Ishikawa (cell line): ENCODE measurements at regions not wholly inside any gene's neighbourhood (a gene's known extent, or its start where the extent isn't known, plus 50 kb on each side); places are given as distances from the start of the nearest gene placed in this dataset.

Experiments
- CEBPB ChIP-seq: IDR thresholded peaks from 2 replicates; pipeline ENCODE4 v1.6.1; 2012
- CREB1 ChIP-seq: IDR thresholded peaks from 2 replicates; pipeline ENCODE4 v1.6.1; 2012; ENCODE audit warnings: low read depth
- EGR1 ChIP-seq: IDR thresholded peaks from 2 replicates; pipeline ENCODE4 v1.6.1; 2012
- EP300 ChIP-seq: IDR thresholded peaks from 2 replicates; pipeline ENCODE4 v1.6.1; 2012; ENCODE audit warnings: borderline replicate concordance
- FOXM1 ChIP-seq: IDR thresholded peaks from 2 replicates; pipeline ENCODE4 v1.6.1; 2012; ENCODE audit warnings: low read depth, borderline replicate concordance
- NFIC ChIP-seq: IDR thresholded peaks from 2 replicates; pipeline ENCODE4 v1.6.1; 2012
- RAD21 ChIP-seq: IDR thresholded peaks from 2 replicates; pipeline ENCODE4 v1.6.1; 2012; ENCODE audit warnings: low read depth
- TAF1 ChIP-seq: IDR thresholded peaks from 2 replicates; pipeline ENCODE4 v1.6.1; 2012; ENCODE audit warnings: low read depth, mild to moderate bottlenecking
- TCF12 ChIP-seq: IDR thresholded peaks from 2 replicates; pipeline ENCODE4 v1.6.1; 2012; ENCODE audit warnings: low read depth
- TEAD4 ChIP-seq: IDR thresholded peaks from 2 replicates; pipeline ENCODE4 v1.6.1; 2012
- YY1 ChIP-seq: IDR thresholded peaks from 2 replicates; pipeline ENCODE4 v1.6.1; 2012; ENCODE audit warnings: low read depth
- ZBTB7A ChIP-seq: IDR thresholded peaks from 2 replicates; pipeline ENCODE4 v1.6.1; 2012; ENCODE audit warnings: low read depth
- TF ChIP-seq, protein P1 (sequence below): IDR thresholded peaks from 2 replicates; pipeline ENCODE4 v1.6.1; 2012
- TF ChIP-seq, protein P2 (sequence below): IDR thresholded peaks from 2 replicates; pipeline ENCODE4 v1.6.1; 2012; ENCODE audit warnings: low read depth, mild to moderate bottlenecking
- TF ChIP-seq, protein P3 (sequence below): IDR thresholded peaks from 2 replicates; pipeline ENCODE4 v1.6.1; 2012

DNA sequence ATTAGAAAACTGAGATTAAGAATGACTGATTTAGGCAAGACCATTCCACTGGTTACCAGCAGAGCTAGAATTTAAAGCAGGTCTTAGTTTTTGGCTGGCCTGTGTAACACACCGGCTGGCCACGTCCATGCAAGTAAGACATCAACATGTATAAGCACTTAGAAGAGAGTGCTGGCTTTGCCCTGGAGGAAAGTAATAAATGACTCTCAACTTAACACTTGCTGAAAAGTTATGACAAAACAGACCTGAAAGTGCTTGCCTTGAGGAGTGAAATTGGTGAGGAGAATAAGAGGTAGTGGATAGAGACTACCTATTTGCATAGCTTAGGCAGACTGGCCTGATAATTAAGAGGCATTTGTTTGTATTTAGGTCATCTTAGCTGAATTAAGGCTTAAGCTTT, 165.7 kb upstream of the KCNJ3 start:
- no peak for TF ChIP-seq TCF12
- TF ChIP-seq EP300, result no peak
- TF ChIP-seq CREB1, result no peak
- TF ChIP-seq FOXM1, result no peak
- no peak for TF ChIP-seq RAD21
- TF ChIP-seq, protein P1, sequence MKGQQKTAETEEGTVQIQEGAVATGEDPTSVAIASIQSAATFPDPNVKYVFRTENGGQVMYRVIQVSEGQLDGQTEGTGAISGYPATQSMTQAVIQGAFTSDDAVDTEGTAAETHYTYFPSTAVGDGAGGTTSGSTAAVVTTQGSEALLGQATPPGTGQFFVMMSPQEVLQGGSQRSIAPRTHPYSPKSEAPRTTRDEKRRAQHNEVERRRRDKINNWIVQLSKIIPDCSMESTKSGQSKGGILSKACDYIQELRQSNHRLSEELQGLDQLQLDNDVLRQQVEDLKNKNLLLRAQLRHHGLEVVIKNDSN, result no peak

DNA sequence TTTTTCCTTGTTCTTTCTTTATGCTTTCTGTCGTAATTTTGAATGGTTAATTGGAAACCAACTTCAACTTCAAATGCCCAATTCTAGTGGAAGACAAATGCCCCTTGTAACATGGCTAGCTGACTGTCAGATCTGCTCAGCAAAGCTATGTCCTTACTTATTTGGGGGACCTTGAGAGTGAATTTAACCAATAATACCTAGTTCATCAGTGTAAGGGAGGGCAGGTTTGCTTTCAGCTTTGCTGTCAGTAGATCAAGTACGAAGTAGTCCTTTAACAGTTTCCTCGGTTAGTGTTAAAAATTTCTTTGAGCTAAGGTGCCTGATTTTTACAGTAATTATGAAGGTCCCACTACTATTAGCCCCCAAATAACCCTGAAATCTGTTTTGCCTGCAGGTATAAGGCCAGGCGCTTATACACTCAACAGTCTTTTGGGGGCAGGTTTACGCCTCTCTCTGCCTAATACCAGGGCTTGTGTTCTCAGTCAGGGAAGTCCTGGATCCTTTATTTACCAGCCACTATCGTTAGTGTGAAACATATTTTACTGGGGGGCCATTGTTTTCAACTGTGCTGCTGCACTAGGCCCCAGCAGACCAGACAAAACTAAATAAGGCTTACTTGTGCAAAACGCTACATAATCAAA, 165.1 kb upstream of the KCNJ3 start:
- TF ChIP-seq, protein P1, result no peak
- TF ChIP-seq CREB1 (no peak), RAD21 (no peak), ZBTB7A (no peak), TAF1 (no peak), NFIC (no peak), CEBPB (no peak), EP300 (no peak), EGR1 (no peak), TCF12 (no peak), TEAD4 (no peak), YY1 (no peak)
- TF ChIP-seq, protein P2, sequence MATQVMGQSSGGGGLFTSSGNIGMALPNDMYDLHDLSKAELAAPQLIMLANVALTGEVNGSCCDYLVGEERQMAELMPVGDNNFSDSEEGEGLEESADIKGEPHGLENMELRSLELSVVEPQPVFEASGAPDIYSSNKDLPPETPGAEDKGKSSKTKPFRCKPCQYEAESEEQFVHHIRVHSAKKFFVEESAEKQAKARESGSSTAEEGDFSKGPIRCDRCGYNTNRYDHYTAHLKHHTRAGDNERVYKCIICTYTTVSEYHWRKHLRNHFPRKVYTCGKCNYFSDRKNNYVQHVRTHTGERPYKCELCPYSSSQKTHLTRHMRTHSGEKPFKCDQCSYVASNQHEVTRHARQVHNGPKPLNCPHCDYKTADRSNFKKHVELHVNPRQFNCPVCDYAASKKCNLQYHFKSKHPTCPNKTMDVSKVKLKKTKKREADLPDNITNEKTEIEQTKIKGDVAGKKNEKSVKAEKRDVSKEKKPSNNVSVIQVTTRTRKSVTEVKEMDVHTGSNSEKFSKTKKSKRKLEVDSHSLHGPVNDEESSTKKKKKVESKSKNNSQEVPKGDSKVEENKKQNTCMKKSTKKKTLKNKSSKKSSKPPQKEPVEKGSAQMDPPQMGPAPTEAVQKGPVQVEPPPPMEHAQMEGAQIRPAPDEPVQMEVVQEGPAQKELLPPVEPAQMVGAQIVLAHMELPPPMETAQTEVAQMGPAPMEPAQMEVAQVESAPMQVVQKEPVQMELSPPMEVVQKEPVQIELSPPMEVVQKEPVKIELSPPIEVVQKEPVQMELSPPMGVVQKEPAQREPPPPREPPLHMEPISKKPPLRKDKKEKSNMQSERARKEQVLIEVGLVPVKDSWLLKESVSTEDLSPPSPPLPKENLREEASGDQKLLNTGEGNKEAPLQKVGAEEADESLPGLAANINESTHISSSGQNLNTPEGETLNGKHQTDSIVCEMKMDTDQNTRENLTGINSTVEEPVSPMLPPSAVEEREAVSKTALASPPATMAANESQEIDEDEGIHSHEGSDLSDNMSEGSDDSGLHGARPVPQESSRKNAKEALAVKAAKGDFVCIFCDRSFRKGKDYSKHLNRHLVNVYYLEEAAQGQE, result no peak
- TF ChIP-seq, protein P3, sequence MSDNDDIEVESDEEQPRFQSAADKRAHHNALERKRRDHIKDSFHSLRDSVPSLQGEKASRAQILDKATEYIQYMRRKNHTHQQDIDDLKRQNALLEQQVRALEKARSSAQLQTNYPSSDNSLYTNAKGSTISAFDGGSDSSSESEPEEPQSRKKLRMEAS, result no peak

DNA sequence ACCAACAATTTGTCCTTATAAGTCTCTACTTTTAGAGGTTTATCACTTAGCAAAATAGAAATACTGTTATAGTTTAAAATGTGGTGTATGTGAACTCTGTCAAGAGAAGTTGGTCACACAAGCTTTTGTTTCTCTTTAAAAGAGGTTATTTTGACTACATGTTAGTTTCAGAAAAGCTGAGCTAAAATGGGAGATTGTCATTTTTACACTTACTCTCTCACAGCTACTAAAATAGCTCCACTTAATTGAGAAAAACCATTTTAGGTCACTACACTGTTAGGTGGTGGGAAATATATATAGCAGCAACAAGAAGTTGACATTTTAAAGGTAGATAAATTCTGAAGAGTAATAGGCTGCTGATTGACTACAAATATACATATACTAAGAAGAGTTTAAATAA, 161.5 kb upstream of the KCNJ3 start:
- TF ChIP-seq CREB1 (no peak), EGR1 (no peak), NFIC (no peak), RAD21 (no peak), FOXM1 (no peak)
- TF ChIP-seq, protein P1, result no peak
- TF ChIP-seq, protein P3, result no peak

DNA sequence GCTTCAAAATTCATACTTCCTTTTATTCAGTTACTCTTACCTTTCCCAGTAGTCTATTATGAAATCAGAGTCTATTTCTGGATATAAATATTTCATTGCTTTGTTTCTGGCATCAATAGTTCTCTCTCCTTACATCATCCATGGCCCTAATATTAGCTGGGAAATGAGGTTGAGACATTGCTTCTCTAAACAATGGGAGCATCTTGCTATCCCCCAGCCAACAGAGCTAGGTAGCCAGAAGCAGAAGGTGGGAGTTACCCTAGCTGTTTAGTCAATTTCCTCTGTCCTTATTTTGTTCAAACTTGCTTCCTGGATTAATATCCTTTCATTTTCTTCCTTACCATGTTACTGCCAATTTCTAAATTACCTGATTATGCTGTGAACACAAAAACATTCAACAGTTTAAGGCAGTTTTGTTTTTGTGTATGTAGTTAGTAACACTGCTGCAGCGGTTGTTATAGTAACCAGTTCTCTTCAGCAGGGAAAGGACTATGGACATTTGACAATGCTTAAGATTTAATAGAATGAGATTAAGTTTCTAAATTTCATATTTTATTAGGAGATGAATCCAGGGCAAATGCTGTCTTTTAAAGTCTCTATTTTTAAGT, 160.5 kb upstream of the KCNJ3 start:
- TF ChIP-seq TEAD4, result no peak
- no peak for TF ChIP-seq RAD21
- TF ChIP-seq EGR1, result no peak
- no peak for TF ChIP-seq FOXM1
- TF ChIP-seq YY1, result no peak
- TF ChIP-seq, protein P1, result no peak
- TF ChIP-seq, protein P2, result no peak
- TF ChIP-seq CREB1, result no peak
- no peak for TF ChIP-seq NFIC

DNA sequence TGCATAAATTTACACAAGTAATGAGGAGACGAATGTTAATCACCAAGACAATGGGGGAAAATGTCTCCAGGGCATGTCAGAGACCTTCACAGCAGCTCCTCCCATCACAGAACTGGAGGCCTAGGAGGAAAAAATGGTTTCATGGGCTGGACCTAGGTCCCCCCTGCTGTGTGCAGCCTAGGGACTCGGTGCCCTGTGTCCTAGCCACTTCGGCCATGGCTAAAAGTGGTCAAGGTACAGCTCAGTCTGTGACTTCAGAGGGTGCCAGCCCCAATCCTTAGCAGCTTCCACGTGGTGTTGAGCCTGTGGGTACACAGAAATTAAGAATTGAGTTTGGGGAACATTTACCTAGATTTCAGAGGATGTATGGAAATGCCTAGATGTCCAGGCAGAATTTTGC, 152.2 kb upstream of the KCNJ3 start:
- TF ChIP-seq ZBTB7A, result no peak
- TF ChIP-seq YY1, result no peak
- TF ChIP-seq RAD21, result no peak

DNA sequence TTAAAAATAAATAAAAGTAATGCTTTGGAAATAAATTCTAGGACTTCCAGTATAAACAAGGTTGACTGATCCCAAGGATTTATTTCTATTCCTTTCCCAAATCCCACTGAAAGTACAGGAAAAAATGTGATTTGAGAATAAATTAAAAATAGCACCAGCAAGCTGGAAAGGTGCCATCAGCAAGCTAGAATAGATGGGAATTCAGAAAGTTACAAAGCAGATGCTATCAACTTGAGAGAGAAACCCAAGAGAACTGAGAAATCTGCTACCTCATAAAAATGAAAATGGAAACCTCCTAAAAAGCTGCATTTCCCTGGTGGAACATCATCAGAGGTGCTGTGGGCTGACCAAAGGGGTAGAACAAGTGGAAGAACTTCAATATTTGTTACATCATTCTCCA, 148.6 kb upstream of the KCNJ3 start:
- TF ChIP-seq TEAD4, result no peak
- no peak for TF ChIP-seq CREB1
- TF ChIP-seq NFIC, result no peak
- no peak for TF ChIP-seq YY1
- TF ChIP-seq, protein P2, result no peak
- TF ChIP-seq EP300, result no peak
- no peak for TF ChIP-seq ZBTB7A
